Right ventricle myocardium superior (tissue), 1 donor: ENCODE measurements at regions not wholly inside any gene's neighbourhood (a gene's known extent, or its start where the extent isn't known, plus 50 kb on each side); places are given as distances from the start of the nearest gene placed in this dataset.
"Not testable (repeated sequence)": the region's sequence is repeated elsewhere in the genome, so short reads cannot be mapped to it uniquely, and the experiment has no call there.

Experiments
- ATAC-seq: fragments of 200-7000 bp; cut with Tn5 transposase; one replicate; pipeline ENCODE4 v1.9.1; 2020; ENCODE audit warnings: mild to moderate bottlenecking; ENCODE audit not compliant: poor library complexity
- DNase-seq: peaks from one replicate; pipeline ENCODE4 v3.0.0-alpha.2; 2020
- intact Hi-C: fragments of 100-400 bp; cut with DNase I; formaldehyde crosslinking; loops from one replicate; pipeline ENCODE4 v1.11.2; 2022
- donor health status: DM: no; HTN: yes; CAD: no; lungs with severe emphysema.

DNA sequence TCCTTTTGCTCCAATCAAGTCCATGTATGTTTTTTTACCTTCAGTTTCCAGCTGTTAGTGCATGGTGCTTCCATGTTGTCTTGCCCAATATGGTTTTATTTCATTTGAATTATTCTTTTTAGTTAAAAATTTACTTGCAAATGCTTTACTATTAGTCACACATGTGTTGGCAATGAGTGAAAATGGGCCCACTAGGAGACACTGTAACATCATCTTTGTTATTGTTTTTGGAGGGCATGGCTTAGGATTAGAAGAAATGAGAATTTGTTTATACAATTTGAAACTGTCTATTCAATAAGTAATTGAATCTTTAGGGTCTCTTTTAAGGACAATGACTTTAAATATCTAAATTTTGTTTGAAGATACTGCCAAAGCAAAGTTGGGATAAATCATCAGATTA lies 133.7 kb downstream of the BRMS1L start:
- no peak for ATAC-seq
- DNase-seq = no peak
- intact Hi-C loops = no loop called here

- intact Hi-C loops = no loop called here
- no peak for DNase-seq
- ATAC-seq = no peak
Observed at GRCh38 chr14:35958499-35958898, 132.4 kb downstream of the BRMS1L start.

DNA sequence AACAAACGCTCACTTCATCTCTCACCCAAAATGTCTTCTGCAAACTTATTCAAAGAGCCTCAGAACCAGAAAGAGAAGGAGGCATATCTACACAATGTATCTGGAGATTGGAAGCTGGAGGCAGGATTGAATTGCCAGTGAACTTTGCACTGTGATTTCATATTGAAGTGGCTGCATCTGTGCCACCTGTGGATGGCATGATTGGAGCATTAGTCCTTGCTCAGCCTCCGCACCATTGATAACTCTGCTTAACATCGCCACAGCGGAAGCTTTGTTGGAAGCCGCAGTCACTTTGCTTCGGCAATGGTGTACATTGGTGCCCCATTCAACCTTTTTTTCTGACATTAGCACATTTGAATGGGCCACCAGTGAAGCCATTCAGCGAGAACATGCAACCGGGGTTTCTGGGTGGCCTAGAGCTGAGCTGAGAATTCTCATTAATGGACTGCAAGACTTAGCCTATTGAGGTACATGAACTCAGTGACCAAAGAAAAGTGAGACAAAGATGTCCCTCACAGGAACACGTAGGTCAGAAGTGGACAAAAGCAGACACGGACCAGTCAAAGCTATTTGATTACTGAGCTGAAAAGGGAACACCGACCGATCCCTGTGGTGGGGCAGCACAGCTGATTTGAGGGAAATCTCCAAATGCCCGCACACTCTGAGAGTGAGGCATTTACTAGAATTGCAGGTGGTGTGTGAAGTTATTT lies 130.4 kb downstream of the BRMS1L start:
- intact Hi-C loops = no loop called here
- no peak for ATAC-seq
- DNase-seq = no peak

DNA sequence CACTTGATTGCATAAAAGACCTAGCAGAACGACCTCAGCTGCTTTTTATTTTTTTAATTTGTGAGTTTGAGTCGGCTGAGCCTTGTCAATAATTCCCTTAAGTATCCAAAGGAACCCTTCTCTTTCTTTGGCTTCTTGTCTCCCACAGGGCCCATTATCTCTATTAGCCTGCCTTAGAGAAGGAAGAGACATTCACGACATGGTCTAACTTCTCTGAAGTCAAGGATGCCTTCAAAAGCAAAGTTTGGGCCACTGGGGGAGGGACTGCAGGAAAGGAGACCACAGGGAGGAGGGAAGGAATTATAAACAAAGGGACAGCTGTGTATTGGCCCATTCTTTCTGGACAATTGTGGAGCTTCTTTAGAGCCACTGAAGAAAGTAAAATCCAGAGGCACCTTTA lies 126.4 kb downstream of the BRMS1L start:
- ATAC-seq = no peak
- intact Hi-C loops = no loop called here
- no peak for DNase-seq

GRCh38 chr14:35949920-35950513 lies 123.9 kb downstream of the BRMS1L start:
- ATAC-seq (no peak), DNase-seq (no peak)
- intact Hi-C loops = no loop called here

GRCh38 chr14:35947983-35948382 lies 121.8 kb downstream of the BRMS1L start:
- ATAC-seq, intact Hi-C loops, DNase-seq: not testable (repeated sequence)

- no peak for DNase-seq
- intact Hi-C loops = no loop called here
- no peak for ATAC-seq
Observed at GRCh38 chr14:35944847-35945246, 118.7 kb downstream of the BRMS1L start.

- intact Hi-C loops = no loop called here
- DNase-seq (no peak), ATAC-seq (no peak)
Observed at GRCh38 chr14:35940291-35940690, 114.2 kb downstream of the BRMS1L start.

DNA sequence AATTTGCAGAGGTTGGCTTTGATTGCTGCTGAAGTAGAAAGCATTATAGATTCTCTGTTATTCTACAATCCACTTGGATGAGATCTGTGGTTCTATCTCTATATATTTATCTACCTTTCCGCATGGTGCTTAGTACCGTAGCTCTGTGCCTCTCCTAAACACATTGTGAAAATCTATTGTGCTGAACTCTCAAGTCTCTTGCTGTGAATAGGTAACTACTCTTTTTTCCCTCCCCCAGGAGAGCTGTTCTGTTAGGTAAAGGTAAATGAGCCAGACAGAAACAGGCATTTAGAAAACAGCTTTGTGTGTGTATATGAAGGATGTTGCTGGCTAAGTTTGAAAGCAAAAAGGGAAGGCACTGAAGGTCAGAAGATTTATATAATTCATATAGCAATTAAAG lies 112.6 kb downstream of the BRMS1L start:
- no peak for ATAC-seq
- DNase-seq = no peak
- intact Hi-C loops = no loop called here

- intact Hi-C loops = no loop called here
- DNase-seq (no peak), ATAC-seq (no peak)
Observed at GRCh38 chr14:35934499-35934898, 108.4 kb downstream of the BRMS1L start.

GRCh38 chr14:35932659-35933159 lies 106.6 kb downstream of the BRMS1L start:
- intact Hi-C loops = no loop called here
- ATAC-seq (no peak), DNase-seq (no peak)

- ATAC-seq = no peak
- intact Hi-C loops = no loop called here
- DNase-seq = no peak
Observed at GRCh38 chr14:35932136-35932535, 106.0 kb downstream of the BRMS1L start.

DNA sequence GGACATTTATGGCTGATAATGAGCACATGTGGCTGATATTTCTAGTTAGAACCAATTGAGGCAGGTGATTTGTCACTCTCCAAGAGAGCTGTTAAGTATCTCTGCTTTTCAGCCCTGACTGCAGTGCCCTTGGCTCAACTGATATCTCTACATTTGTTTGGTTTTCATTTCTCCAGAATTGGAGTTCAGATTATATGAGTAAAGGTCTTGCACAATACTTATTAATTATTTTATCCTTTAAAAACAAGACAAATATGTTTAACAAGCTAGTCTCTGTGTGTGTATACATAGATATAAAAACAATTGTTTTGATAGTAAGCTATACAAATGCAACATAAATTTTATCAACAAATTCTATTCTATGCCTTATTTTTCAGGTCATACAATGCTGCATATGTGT lies 105.2 kb downstream of the BRMS1L start:
- DNase-seq (no peak), ATAC-seq (no peak)
- intact Hi-C loops = no loop called here

- DNase-seq (no peak), ATAC-seq (no peak)
- intact Hi-C loops = no loop called here
Observed at GRCh38 chr14:35929186-35929585, 103.0 kb downstream of the BRMS1L start.

DNA sequence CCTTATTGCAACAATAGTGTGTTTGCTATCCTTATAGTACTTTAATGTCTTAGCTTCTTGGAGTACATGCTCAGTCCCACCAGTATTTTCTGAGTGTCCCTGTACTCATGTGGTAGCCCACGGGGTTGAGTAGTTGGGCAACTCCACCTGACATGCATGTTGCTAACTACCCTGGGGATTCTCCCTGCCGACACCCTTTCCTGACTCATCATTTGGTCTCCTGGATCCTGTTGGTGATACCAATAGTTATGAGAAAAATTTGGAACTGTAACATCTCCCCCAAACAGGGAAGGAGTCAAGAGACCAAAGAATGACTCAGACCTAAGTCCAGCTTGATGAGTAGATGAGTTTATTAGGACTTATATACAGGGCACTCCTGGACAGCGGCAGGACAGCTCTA lies 101.6 kb downstream of the BRMS1L start:
- intact Hi-C loops = no loop called here
- DNase-seq (no peak), ATAC-seq (no peak)

DNA sequence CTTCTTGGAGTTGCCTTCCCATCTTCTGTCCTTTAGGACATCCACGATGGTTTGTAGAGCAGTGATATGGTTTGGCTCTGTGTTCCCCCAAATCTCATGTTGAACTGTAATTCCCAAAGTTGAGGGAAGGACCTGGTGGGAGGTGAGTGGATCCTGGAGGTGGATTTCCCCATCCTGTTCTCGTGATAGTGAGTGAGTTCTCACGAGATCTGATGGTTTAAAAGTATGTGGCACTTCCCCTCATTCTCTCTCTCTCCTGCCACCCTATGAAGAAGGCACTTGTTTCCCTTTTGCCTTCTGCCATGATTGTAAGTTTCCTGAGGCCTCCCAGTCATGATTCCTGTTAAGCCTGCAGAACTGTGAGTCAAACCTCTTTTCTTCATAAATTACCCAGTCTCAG lies 99.2 kb downstream of the BRMS1L start:
- ATAC-seq = no peak
- DNase-seq = no peak
- intact Hi-C loops = no loop called here

DNA sequence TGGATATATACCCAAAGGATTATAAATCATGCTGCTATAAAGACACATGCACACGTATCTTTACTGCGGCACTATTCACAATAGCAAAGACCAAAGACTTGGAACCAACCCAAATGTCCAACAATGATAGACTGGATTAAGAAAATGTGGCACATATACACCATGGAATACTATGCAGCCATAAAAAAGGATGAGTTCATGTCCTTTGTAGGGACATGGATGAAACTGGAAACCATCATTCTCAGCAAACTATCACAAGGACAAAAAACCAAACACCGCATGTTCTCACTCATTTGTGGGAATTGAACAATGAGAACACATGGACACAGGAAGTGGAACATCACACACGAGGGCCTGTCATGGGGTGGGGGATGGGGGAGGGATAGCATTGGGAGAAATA lies 96.5 kb downstream of the BRMS1L start:
- intact Hi-C loops, ATAC-seq, DNase-seq: not testable (repeated sequence)

DNA sequence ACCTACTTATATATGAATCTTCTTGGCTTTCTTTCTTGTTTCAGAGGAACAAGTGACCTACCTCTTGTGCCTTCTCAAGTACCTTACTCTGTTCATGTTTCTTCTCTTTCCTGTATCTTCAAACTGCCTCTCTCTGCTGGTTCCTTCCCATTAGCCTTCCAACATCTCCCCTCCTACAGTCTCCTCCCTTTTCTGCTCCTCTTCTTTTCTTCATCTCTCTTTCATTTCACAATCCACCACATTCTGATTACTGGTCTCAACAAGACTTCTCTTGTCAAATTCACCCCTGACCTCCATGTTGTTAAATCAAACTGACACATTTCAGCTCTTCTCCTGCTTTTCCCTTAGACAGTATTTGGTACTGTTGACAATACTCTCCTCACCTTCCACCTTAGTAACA lies 95.6 kb downstream of the BRMS1L start:
- no peak for DNase-seq
- intact Hi-C loops = no loop called here

More for the DNA sequence above, 95.6 kb downstream of the BRMS1L start:
- no peak for ATAC-seq
